GM19463 (cell line): ENCODE measurements at regions not wholly inside any gene's neighbourhood (a gene's known extent, or its start where the extent isn't known, plus 50 kb on each side); places are given as distances from the start of the nearest gene placed in this dataset.
"Not testable (repeated sequence)": the region's sequence is repeated elsewhere in the genome, so short reads cannot be mapped to it uniquely, and the experiment has no call there.

Source experiments
- ATAC-seq: cut with Tn5 transposase; IDR thresholded peaks from one replicate; pipeline ENCODE4 v1.9.1; 2021; ENCODE audit warnings: mild to moderate bottlenecking, moderate library complexity; ENCODE audit not compliant: unreplicated experiment

DNA sequence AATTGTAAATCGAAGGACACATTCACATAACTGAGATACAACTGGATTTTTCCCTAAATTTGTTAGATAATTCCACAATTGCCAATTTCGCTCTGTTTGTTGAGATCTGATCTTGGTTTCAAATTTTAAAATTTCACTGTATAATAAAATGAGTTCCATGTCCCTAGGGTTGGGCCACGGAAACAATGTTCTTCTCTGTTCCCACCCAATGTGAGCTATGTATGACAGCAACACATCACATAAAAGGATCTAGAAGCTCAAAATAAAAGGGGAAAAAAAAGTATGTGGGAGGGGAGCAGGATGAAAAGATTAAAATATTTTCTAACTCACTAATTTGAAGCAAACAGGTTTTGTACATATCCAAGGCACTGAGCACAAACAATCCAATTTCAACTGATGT, 287.8 kb upstream of the MKLN1 start:
- no peak for ATAC-seq

DNA sequence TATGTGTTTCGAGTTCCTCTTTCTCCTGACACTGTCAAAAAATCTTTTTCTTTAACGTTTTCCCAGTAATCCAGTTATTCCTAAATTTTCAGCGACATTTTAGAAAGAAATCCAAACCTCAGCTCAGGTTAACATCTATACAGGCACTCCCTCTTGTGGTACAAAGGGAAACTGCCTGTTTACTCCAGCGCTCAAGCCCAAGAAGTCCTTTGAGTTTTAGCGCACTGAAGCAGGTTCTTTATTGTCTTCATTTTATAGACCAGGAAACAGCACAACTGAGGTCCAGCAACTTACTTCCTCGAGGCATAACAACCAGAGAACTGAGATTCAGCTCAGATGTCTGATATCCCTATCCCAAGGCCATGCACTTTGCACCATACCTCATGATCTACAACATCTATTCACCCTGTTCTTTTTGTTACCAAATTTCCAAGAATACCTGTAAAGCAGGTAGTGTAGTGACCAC, 287.2 kb upstream of the MKLN1 start:
- ATAC-seq: no peak

DNA sequence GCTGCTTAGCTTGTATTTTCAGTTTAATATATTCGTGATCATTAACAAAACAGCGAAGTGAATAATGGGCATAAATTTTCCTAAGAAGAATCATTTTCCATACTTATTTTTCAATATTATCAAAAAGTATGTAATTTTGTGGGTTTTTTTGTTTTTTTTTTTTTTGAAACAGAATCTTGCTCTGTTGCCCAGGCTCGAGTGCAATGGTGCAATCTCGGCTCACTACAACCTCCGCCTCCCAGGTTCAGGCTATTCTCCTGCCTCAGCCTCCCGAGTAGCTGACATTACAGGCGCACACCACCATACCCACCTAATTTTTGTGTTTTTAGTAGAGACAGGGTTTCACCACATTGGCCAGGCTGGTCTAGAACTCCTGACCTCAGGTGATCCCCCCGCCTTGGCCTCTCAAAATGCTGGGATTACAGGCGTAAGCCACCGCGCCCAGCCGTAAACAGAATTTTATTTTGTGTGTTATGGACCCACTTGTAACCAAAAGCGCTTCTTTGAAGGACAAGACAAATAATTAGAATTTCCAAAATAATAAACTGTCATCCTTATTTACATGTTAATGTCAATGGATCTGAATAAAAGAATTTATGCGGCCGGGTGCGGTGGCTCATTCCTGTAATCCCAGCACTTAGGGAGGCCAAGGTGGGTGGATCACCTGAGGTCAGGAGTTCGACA, 286.5 kb upstream of the MKLN1 start:
- not testable (repeated sequence) for ATAC-seq

DNA sequence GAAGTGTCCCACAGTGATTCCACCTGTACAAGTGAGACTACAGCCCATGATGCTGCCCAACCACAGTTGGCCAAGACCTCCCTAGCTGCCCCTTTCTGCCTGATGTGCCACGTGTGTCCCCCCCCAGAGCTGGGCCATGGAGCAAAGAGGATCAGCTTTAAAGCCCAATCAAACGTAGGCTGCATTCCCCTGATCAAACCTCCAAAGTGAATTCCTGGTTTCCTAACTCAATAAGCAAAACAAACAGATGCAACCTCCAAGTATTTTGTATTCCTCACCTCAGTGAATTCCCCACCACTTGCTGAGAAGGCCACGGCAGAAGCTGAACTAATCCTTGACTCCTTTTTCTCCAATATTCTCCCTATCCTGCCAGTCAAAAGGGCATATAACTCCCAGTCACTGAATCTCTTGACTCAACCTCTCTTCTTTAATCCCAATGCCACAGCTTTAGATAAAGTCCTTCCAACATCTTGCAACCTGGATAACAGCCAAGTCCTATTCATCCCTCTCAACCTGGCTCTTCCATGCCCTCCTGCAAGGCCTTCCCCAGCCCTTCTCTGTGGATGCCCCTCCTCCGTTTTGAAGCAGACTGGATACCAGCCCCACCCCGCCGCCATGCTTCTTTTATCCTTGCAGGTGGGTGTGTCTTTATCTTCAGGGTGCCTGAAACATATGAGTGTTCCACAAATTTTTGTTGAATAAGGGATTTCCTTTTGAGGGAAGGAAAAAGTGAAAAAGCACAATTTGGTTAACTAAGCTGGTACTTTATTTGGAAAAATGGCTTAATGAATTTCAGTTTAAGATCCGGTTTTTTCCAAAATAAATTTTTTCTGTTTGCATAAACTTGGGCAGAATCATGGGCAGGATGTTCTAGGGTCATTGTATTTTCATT, 285.2 kb upstream of the MKLN1 start:
- no peak for ATAC-seq

DNA sequence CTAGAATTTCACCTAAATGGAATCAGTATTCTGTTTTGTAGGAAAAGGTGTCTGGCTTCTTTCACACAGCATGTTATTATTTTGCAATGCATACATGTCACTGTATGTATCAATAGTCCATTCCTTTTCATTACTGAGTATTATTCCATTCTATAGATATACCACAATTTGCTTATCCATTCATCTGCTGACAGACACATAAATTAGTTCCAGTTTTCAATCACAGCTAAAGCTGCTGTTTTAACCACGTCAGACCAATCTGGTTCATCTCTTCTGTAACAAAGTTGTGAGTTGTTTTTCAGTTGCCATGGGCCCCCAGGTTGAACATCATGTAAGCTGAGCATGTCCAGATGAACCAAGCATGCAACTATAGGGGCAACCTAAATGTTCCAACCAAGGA, 282.1 kb upstream of the MKLN1 start:
- ATAC-seq: no peak

DNA sequence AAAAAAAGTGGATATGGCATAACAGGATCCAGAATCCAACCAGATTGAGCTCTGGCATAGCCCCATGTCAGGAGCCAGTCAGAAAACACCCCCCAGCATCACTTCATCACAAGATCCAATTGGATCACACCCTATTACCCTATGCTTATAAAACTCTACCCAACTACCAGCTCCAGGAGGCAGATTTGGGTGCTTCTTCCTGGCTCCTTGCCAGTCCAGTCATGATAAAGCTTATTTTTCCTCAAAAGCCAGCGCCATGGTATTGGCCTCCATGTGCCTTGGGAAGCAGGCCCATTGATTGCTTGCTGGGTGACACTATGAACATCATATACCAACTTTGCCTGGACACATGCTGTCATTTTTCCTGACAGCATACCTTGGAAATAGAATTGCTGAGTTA, 281.4 kb upstream of the MKLN1 start:
- no peak for ATAC-seq

DNA sequence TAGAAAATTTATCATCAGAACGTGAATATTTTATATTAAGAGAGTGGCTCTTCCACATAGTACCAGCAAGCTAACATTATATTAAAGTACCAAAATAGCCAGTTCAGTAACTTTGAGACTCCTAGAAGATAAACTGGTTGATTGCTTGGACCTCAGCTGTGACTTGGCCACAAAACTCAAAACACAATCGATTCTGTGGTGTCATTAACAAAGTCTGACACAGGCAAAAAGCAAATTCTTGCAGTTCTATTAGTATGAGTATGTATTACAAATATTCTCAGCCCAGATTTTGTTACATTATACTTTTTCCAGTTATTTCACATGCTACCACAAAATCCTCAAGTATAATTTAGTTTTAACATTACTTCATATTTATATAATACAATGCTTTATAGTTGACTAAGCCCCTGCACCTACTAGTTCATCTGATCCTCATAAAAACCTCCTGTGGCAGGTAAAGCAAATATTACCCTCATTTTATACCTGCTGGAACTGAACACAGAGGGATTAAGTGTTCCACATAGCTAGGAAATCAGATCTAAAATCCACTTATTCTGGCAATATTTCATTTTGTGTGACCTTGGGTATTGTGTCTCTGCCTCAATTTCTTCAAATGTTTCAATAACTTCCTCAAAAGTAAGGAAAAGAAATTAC, 279.9 kb upstream of the MKLN1 start:
- no peak for ATAC-seq

DNA sequence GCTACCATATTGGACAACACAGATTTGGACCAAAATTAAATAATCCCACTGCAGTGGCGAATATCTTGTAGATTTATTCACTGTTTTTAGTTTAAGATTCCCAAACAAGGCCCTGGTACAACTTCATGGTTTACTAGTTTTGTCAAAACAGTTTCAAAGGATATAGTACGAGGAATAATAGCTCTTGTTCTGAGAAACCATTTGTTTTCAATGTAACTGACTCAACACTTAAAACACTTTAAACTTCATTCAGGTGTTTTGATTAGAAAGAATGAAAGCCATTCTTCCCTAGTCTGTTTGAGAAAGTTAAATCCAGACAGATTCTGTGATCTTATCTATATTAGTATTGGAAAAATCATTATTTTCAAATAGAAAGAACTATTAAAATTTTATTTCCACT, 276.4 kb upstream of the MKLN1 start:
- ATAC-seq: no peak

DNA sequence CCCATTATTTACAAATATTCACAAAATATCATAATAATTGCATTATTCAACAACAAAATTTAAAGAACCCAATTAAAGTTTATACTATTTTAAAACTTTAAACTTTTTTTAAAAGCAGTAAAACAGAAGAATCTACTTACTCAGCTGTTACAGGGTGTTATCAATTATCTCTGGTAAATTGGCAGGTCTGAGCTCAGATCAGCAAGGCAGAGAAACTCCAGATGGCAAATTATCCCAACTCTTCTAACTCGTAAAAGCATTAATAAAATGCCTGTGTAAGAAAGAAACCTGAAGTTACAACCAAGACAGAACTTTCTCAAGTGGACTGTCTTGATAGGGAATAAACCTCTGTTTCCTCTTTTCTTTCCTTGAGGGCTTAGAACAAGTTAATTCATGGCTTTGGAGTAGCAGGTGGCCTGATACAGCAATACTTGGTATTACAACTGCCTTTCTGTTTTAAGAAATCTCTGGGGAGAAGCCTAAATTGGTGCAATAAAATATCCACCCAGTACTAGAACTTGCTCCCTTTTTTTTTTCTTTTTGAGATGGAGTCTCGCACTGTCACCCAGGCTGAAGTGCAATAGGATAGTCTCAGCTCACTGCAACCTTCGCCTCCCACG, 275.3 kb upstream of the MKLN1 start:
- no peak for ATAC-seq

DNA sequence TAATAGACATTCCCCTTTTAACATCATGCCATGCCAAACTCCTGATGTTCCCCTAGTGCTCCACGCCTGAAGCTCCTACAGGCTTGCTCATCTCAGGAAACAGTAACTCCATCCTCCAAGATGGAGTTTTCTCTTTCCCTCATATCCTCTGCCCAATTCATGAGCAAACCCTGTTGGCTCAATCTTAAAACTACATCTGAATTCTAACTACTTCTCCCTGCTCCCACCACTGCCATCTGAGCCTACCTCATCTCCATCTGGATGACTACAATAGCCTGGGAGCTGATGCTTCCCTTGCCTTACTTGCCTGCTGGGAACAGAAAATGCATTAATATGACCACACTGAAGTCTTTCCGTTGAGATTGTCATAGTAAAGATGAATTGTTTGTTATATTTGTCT, 271.7 kb upstream of the MKLN1 start:
- ATAC-seq: no peak

DNA sequence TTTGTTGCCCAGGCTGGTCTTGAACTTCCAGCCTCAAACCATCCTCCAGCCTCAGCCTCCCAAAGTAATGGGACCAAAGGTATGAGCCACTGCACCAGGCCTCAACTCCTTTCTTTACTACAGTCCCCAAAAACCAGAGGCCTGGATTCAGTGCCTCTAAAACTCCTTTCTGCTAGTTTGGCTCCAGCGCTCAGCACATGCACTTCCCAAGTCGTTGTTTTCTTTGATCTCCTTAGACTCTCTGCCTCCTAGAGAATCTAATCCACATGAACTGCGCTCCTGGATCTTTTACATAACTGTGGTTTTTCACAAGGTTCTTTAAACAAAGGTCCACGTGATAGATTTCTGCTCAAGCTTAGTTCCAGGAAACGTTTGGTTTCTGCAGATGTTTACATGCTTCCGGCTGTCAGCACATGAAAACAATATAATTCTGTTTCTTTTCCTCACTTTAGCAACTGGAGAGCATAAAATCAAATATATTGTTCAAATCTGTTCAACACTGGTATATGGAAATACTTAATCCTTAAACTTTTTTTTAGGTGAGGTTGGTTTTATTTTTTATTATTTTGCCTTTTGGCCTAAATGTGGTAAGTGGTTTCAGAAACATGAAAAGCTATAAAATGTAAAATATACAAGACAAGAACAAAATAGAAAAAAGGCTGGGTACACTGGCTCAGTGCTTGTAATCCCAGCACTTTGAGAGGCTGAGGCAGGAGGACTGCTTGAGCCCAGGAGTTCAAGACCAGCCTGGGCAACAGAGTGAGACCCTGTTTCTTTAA, 270.5 kb upstream of the MKLN1 start:
- ATAC-seq: peak; percentile 61

DNA sequence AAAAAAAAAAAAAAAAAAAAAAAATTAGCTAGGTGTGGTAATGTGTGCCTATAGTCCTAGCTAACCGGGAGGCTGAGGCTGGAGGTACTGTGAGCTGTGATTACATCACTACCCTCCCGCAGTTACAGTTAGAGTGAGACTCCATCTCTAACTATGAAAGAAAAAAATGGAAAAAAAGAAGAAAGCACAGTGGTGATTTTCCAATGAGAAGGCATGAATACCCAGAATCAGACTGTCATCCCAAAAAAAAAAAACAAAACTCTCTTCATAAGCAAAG, 269.9 kb upstream of the MKLN1 start:
- peak; percentile 30 for ATAC-seq

DNA sequence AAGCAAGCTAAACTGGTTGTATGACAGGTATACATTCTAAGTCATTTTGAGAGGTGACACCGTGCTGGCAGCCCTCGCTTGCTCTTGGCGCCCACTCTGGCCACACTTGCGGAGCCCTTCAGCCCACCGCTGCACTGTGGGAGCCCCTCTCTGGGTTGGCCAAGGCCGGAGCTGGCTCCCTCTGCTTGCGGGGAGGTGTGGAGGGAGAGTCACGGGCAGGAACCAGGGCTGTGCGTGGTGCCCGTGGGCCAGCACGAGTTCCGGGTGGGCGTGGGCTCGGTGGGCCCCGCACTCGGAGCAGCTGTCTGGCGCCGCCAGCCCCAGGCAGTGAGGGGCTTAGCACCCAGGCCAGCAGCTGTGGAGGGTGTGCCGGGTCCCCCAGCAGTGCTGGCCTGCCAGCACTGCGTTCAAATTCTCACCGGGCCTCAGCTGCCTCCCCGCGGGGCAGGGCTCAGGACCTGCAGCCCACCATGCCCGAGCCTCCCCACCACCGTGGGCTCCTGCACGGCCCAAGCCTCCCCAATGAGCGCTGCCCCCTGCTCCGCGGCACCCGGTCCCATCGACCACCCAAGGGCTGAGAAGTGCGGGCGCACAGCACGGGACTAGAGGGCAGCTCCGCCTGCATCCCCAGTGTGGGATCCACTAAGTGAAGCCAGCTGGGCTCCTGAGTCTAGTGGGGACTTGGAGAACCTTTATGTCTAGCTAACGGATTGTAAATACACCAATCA, 269.0 kb upstream of the MKLN1 start:
- not testable (repeated sequence) for ATAC-seq

DNA sequence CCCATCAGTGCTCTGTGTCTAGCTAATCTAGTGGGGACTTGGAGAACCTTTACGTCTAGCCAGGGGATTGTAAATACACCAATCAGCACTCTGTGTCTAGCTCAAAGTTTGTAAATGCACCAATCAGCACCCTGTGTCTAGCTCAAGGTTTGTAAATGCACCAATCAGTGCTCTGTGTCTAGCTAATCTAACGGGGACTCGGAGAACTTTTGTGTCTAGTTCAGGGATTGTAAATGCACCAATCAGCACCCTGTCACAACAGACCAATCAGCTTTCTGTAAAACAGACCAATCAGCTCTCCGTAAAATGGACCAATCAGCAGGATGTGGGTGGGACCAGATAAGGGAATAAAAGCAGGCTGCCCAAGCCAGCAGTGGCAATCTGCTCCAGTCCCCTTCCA, 268.3 kb upstream of the MKLN1 start:
- ATAC-seq: not testable (repeated sequence)

DNA sequence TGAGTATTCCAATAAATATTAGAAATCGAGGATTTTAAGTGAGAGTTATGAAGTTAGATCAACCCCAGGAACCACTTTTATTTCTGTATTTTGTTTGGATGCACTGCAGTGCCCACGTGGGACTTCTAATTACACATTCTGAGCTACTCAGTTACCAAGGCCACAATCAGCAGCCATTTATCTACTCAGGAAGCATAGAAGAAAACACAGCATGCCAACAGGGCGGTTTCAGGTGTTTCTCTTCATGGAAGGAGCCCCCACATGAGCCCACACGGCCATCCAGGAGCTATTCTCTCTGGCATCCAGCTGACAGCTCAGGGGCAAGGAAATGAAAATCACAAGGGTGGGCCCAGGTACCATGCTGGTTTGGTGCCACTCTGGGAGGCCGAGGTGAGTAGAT, 266.5 kb upstream of the MKLN1 start:
- no peak for ATAC-seq

DNA sequence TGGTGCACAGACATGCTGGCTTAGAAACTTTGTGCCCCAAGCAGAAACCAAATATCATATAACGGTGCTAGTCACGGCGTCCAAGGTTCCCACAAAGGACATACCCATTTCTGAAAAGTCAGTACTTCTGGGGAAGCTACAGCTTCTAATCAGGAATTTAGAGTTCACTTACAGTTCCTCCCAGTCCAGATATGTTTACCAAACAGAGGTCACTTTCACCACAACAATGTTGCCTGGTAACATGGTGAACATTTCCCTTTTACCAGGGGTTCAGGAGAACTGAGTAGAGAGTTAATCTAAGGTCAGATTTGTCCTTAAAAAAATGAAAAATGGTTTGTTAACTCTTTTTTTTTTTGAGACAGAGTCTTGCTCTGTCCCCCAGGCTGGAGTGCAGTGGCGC, 265.9 kb upstream of the MKLN1 start:
- no peak for ATAC-seq

DNA sequence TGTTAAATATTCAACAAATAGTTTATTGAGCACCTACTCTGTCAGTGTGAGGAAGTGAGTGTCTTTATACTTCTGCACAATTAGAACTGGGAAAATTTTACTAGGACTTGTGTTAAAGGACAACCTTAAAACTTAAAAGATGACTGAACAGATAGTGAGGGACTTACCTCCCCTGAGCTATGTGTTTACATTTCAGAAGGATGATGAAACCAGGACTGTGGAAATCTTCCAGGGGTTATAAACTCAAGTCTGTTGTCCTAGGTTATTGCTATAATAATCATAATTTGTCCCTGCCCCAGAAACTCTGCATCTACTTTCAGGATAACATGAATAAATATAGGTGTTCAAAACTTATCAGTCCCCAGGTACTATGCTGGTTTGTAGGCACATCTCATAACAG, 261.0 kb upstream of the MKLN1 start:
- no peak for ATAC-seq

DNA sequence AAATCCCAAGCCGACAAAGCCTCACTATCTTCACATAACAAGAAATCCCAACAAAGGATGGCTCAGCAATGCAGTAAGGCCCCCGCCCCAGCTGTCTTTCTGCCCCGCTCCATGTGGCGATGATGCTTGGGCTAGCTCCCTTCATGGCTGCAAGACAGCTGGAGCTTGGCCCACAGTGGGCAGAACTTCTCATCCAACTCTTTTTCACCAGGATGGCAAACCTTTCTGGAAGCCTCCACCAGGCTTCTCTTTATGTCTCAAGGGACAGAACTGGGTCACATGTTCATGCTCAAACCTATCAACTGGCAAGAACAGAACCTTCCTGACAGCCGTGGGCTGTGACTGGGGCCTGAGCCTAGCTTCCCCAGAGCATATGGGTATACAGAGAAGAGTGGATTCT, 260.5 kb upstream of the MKLN1 start:
- ATAC-seq: no peak

DNA sequence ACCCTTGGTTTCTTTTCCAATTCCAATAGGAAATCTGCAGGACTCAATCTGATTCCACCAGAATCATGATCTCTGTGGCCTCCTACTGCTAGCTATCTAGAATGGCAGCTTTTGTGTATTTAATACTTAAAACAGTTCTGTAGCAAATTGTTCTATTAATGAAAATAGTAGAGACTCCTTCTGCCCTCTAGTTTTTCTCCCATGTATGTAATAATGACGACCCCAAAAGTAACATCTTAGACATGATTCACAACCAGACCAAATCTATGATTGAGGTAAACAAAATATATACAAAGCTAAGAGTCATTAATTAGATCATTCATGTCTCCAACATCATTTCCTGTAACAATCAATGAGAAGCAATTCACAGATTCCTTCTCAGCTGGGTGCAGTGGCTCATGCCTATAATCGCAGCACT, 259.1 kb upstream of the MKLN1 start:
- ATAC-seq: no peak
